HepG2 (cell line): ENCODE measurements at regions not wholly inside any gene's neighbourhood (a gene's known extent, or its start where the extent isn't known, plus 50 kb on each side); places are given as distances from the start of the nearest gene placed in this dataset.

Experiments used
- CREM ChIP-seq, 2 experiments: sonication (generic) in 1 of 2; formaldehyde crosslinking in 1 of 2; IDR thresholded peaks; 2 replicates each; pipeline versions ENCODE4 v1.4.0 to v1.6.1; 2016 to 2020; ENCODE audit warnings: antibody characterized with exemption in 1 of 2, mild to moderate bottlenecking in 1 of 2, missing genetic modification reagents in 1 of 2
- SMC3 ChIP-seq: IDR thresholded peaks from 2 replicates; pipeline ENCODE4 v1.6.1; 2011; ENCODE audit warnings: low read length, improper control_type of control experiment
- ZNF570 ChIP-seq: sonication (generic); formaldehyde crosslinking; IDR thresholded peaks from 2 replicates; pipeline ENCODE4 v1.4.0; 2020; ENCODE audit warnings: mild to moderate bottlenecking, missing genetic modification reagents, borderline replicate concordance

GRCh38 chr3:102887431-102887830 is 452.6 kb downstream of the ZPLD1 start:
- TF ChIP-seq SMC3 (no peak), CREM (IDR thresholded peaks at IDR 0.05) (no peak), CREM (CRISPR knock-in tag; IDR thresholded peaks at IDR 0.05) (no peak), ZNF570 (CRISPR knock-in tag) (no peak)
